MM.1S (cell line): ENCODE measurements at regions not wholly inside any gene's neighbourhood (a gene's known extent, or its start where the extent isn't known, plus 50 kb on each side); places are given as distances from the start of the nearest gene placed in this dataset.

Experiments used
- CTCF ChIP-seq: fragments of 300-600 bp; sonication (generic); IDR thresholded peaks from 2 replicates; pipeline ENCODE4 v1.5.1; 2016; ENCODE audit warnings: antibody characterized with exemption, low read length, mixed read lengths
- EZH2 ChIP-seq: fragments of 300-600 bp; sonication (generic); optimal IDR thresholded peaks from 2 replicates; pipeline ENCODE3; 2017; ENCODE audit warnings: low read depth, mild to moderate bottlenecking, antibody characterized with exemption, low read length, mixed read lengths

- TF ChIP-seq CTCF (no peak), EZH2 (no peak)
Observed at GRCh38 chr2:136664713-136665405, 100.5 kb upstream of the THSD7B start.
